ENCODE measurements at regions not wholly inside any gene's neighbourhood (a gene's known extent, or its start where the extent isn't known, plus 50 kb on each side); places are given as distances from the start of the nearest gene placed in this dataset.

DNA sequence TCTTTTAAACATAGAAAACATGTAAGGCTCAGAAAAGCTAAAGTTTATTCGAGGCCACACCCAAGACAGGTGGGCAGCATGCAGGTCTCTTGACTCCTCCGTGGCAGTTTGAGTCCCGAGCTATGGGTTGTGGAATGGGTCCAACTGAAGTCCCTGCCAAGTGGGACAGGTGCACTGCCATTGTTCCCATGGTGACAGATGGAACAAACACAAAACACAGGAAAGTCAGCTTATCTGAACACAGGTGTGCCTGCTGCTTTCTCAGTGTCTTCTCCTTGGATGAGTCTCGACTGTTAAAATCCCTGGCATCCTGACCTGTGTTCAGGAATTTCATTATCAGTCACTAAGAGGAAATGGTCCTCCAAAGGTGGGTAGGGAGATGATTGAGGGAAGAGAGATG is 99.0 kb upstream of the RAB4A start:
- TF ChIP-seq CTCF (IDR thresholded peaks at IDR 0.05) = no peak
- no peak for TF ChIP-seq POLR2A (IDR thresholded peaks at IDR 0.05)
